Activated naive CD4-positive, alpha-beta T cell treated with anti-CD3 and anti-CD28 coated beads, Interleukin-2, amount 50 U/mL, for 72 hours (primary cell): ENCODE measurements at regions not wholly inside any gene's neighbourhood (a gene's known extent, or its start where the extent isn't known, plus 50 kb on each side); places are given as distances from the start of the nearest gene placed in this dataset.

Source experiments
- ATAC-seq, 2 donors: fragments of 150-1000 bp; cut with Tn5 transposase; 2 replicates each; pipeline ENCODE4 v1.10.0; 2021; ENCODE audit warnings: mild to moderate bottlenecking in 2 of 2, moderate library complexity in 2 of 2
- DNase-seq, 2 donors: peaks; one replicate each; pipeline ENCODE4 v3.0.0; 2021 to 2022; ENCODE audit warnings: low spot score in 2 of 2
- H3K27ac Mint-ChIP-seq, 2 donors: one replicate each; pipeline ENCODE4 v1.8.0; 2022; ENCODE audit warnings: mild to moderate bottlenecking in 2 of 2, mixed read lengths in 2 of 2
- H3K36me3 Mint-ChIP-seq, 2 donors: one replicate each; pipeline ENCODE4 v1.8.0; 2022; ENCODE audit warnings: mixed read lengths in 2 of 2
- H3K9me3 Mint-ChIP-seq, 2 donors: one replicate each; pipeline ENCODE4 v1.8.0; 2022; ENCODE audit warnings: mixed read lengths in 2 of 2

GRCh38 chr12:42957561-42958290, 368.2 kb upstream of the PRICKLE1 start:
- DNase-seq (no peak), ATAC-seq (no peak)
- no peaks in the 10 kb centered on the region for H3K9me3 Mint-ChIP-seq
- H3K27ac Mint-ChIP-seq: no peak overlapping the region
- no peaks in the 10 kb centered on the region for H3K36me3 Mint-ChIP-seq

- H3K36me3 Mint-ChIP-seq: no peaks in the 10 kb centered on the region
Measured at GRCh38 chr12:42957136-42957535, 367.6 kb upstream of the PRICKLE1 start.

GRCh38 chr12:42953021-42953420, 363.5 kb upstream of the PRICKLE1 start:
- H3K27ac Mint-ChIP-seq: no peak overlapping the region
- H3K9me3 Mint-ChIP-seq: peaks cover 12% of the 10 kb centered on the region in 2 donors
- no peak for ATAC-seq
- no peak for DNase-seq
- no peaks in the 10 kb centered on the region for H3K36me3 Mint-ChIP-seq

More at GRCh38 chr12:42957136-42957535, 367.6 kb upstream of the PRICKLE1 start:
- peaks cover 2 to 3% of the 10 kb centered on the region in 2 donors for H3K9me3 Mint-ChIP-seq
- no peak overlapping the region for H3K27ac Mint-ChIP-seq
- ATAC-seq (no peak), DNase-seq (no peak)

GRCh38 chr12:42946871-42947381, 357.4 kb upstream of the PRICKLE1 start:
- Mint-ChIP-seq H3K36me3 (peaks cover 0 to 10% of the 10 kb centered on the region in 2 donors), H3K9me3 (peaks cover 18 to 21% of the 10 kb centered on the region in 2 donors), H3K27ac (no peak overlapping the region)
- DNase-seq (no peak), ATAC-seq (no peak)

- H3K9me3 Mint-ChIP-seq: peaks cover 23 to 25% of the 10 kb centered on the region in 2 donors
- ATAC-seq (no peak), DNase-seq (no peak)
- H3K27ac Mint-ChIP-seq: no peak overlapping the region
- H3K36me3 Mint-ChIP-seq: peaks cover 0 to 18% of the 10 kb centered on the region in 2 donors
Measured at GRCh38 chr12:42945927-42946326, 356.4 kb upstream of the PRICKLE1 start.

- H3K36me3 Mint-ChIP-seq: peaks cover 0 to 22% of the 10 kb centered on the region in 2 donors
- ATAC-seq: no peak
- H3K27ac Mint-ChIP-seq: no peak overlapping the region
- peaks cover 18 to 27% of the 10 kb centered on the region in 2 donors for H3K9me3 Mint-ChIP-seq
- DNase-seq: no peak
Measured at GRCh38 chr12:42944516-42944915, 355.0 kb upstream of the PRICKLE1 start.

GRCh38 chr12:42936991-42937390, 347.4 kb upstream of the PRICKLE1 start:
- DNase-seq (no peak), ATAC-seq (no peak)
- peaks cover 0 to 12% of the 10 kb centered on the region in 2 donors for H3K36me3 Mint-ChIP-seq
- H3K9me3 Mint-ChIP-seq: peaks cover 8 to 26% of the 10 kb centered on the region in 2 donors
- no peak overlapping the region for H3K27ac Mint-ChIP-seq

- ATAC-seq (no peak), DNase-seq (no peak)
- Mint-ChIP-seq H3K36me3 (peaks cover 0 to 7% of the 10 kb centered on the region in 2 donors), H3K27ac (no peak overlapping the region), H3K9me3 (peaks cover 2 to 19% of the 10 kb centered on the region in 2 donors)
Measured at GRCh38 chr12:42936260-42936659, 346.7 kb upstream of the PRICKLE1 start.

- H3K36me3 Mint-ChIP-seq: peaks cover 0 to 2% of the 10 kb centered on the region in 2 donors
- ATAC-seq: no peak
- H3K9me3 Mint-ChIP-seq: peaks cover 0 to 19% of the 10 kb centered on the region in 2 donors
- no peak for DNase-seq
- H3K27ac Mint-ChIP-seq: no peak overlapping the region
Measured at GRCh38 chr12:42935756-42936155, 346.2 kb upstream of the PRICKLE1 start.

- Mint-ChIP-seq H3K36me3 (no peaks in the 10 kb centered on the region), H3K27ac (no peak overlapping the region), H3K9me3 (peaks cover 0 to 14% of the 10 kb centered on the region in 2 donors)
- ATAC-seq (no peak), DNase-seq (no peak)
Measured at GRCh38 chr12:42935090-42935489, 345.5 kb upstream of the PRICKLE1 start.

- H3K9me3 Mint-ChIP-seq: peaks cover 0 to 12% of the 10 kb centered on the region in 2 donors
- H3K36me3 Mint-ChIP-seq: no peaks in the 10 kb centered on the region
- no peak overlapping the region for H3K27ac Mint-ChIP-seq
- DNase-seq (no peak), ATAC-seq (no peak)
Measured at GRCh38 chr12:42933461-42934081, 344.0 kb upstream of the PRICKLE1 start.

GRCh38 chr12:42932936-42933335, 343.4 kb upstream of the PRICKLE1 start:
- no peaks in the 10 kb centered on the region for H3K36me3 Mint-ChIP-seq
- H3K27ac Mint-ChIP-seq: no peak overlapping the region
- H3K9me3 Mint-ChIP-seq: peaks cover 0 to 12% of the 10 kb centered on the region in 2 donors
- ATAC-seq (no peak), DNase-seq (no peak)

- no peak for ATAC-seq
- no peak overlapping the region for H3K27ac Mint-ChIP-seq
- peaks cover 6 to 13% of the 10 kb centered on the region in 2 donors for H3K9me3 Mint-ChIP-seq
- no peaks in the 10 kb centered on the region for H3K36me3 Mint-ChIP-seq
- DNase-seq: no peak
Measured at GRCh38 chr12:42926232-42926631, 336.7 kb upstream of the PRICKLE1 start.

GRCh38 chr12:42924482-42924881, 334.9 kb upstream of the PRICKLE1 start:
- Mint-ChIP-seq H3K27ac (no peak overlapping the region), H3K9me3 (peaks cover 6 to 13% of the 10 kb centered on the region in 2 donors), H3K36me3 (no peaks in the 10 kb centered on the region)
- no peak for ATAC-seq
- no peak for DNase-seq

- Mint-ChIP-seq H3K9me3 (peaks cover 6 to 13% of the 10 kb centered on the region in 2 donors), H3K27ac (no peak overlapping the region), H3K36me3 (no peaks in the 10 kb centered on the region)
- no peak for DNase-seq
- no peak for ATAC-seq
Measured at GRCh38 chr12:42923583-42923982, 334.0 kb upstream of the PRICKLE1 start.

- no peak for DNase-seq
- H3K36me3 Mint-ChIP-seq: no peaks in the 10 kb centered on the region
- H3K27ac Mint-ChIP-seq: no peak overlapping the region
- no peak for ATAC-seq
- H3K9me3 Mint-ChIP-seq: peaks cover 6 to 13% of the 10 kb centered on the region in 2 donors
Measured at GRCh38 chr12:42923156-42923555, 333.6 kb upstream of the PRICKLE1 start.

GRCh38 chr12:42922505-42922850, 332.9 kb upstream of the PRICKLE1 start:
- DNase-seq: no peak
- H3K27ac Mint-ChIP-seq: no peak overlapping the region
- H3K9me3 Mint-ChIP-seq: peaks cover 6 to 13% of the 10 kb centered on the region in 2 donors

More at GRCh38 chr12:42922505-42922850, 332.9 kb upstream of the PRICKLE1 start:
- H3K36me3 Mint-ChIP-seq: no peaks in the 10 kb centered on the region
- ATAC-seq: no peak
